Vagina (tissue), 2 donors: ENCODE measurements at regions not wholly inside any gene's neighbourhood (a gene's known extent, or its start where the extent isn't known, plus 50 kb on each side); places are given as distances from the start of the nearest gene placed in this dataset.

Experiments used
- DNase-seq, 2 donors: peaks; one replicate each; pipeline ENCODE4 v3.0.0-alpha.2; 2017; ENCODE audit errors: extremely low spot score in 2 of 2
- H3K27ac ChIP-seq: fragments of 200-600 bp; sonication (generic); one replicate; pipeline ENCODE4 v1.5.1; 2019
- H3K27me3 ChIP-seq: fragments of 200-600 bp; sonication (generic); one replicate; pipeline ENCODE4 v1.5.1; 2019
- H3K36me3 ChIP-seq, 2 donors: fragments of 200-600 bp; sonication (generic); one replicate each; pipeline ENCODE4 v1.5.1; 2017 to 2019
- H3K4me1 ChIP-seq: fragments of 200-600 bp; sonication (generic); one replicate; pipeline ENCODE4 v1.5.1; 2019
- H3K4me3 ChIP-seq, 2 donors: fragments of 200-600 bp; sonication (generic); 1 replicate in 1 of 2; 2 replicates in 1 of 2; pipeline ENCODE4 v1.5.1; 2016 to 2019
- H3K9me3 ChIP-seq: fragments of 200-600 bp; sonication (generic); one replicate; pipeline ENCODE4 v1.5.1; 2019
- CTCF ChIP-seq, 3 experiments: fragments of 450-650 bp in 2 of 3; fragments of 200-600 bp in 1 of 3; sonication (generic) in 1 of 3; IDR thresholded peaks; one replicate each; pipeline ENCODE4 v1.5.1; 2017 to 2019; ENCODE audit warnings: antibody characterized with exemption in 3 of 3, mild to moderate bottlenecking in 2 of 3, moderate library complexity in 2 of 3
- POLR2A ChIP-seq, 2 donors: fragments of 450-650 bp; IDR thresholded peaks; one replicate each; pipeline ENCODE4 v1.6.1; 2017; ENCODE audit warnings: antibody characterized with exemption in 2 of 2, mild to moderate bottlenecking in 2 of 2, moderate library complexity in 2 of 2
- POLR2AphosphoS5 ChIP-seq, 2 donors: sonication (generic); formaldehyde crosslinking; IDR thresholded peaks; one replicate each; pipeline ENCODE4 v1.9.0; 2017; ENCODE audit warnings: antibody characterized with exemption in 2 of 2, mild to moderate bottlenecking in 2 of 2, low read depth in 1 of 2; ENCODE audit not compliant: insufficient read depth in 1 of 2
- intact Hi-C: fragments of 100-400 bp; cut with DNase I; formaldehyde crosslinking; loops from one replicate; pipeline ENCODE4 v1.15.1; 2023

GRCh38 chr2:226578373-226578772 is 221.2 kb downstream of the IRS1 start:
- TF ChIP-seq POLR2AphosphoS5 (IDR thresholded peaks at IDR 0.05; ENCODE audit: insufficient read depth in 1 of 2, low read depth in 1 of 2) = no peak
- no peak for TF ChIP-seq CTCF (IDR thresholded peaks at IDR 0.05)
- TF ChIP-seq POLR2A (IDR thresholded peaks at IDR 0.05) = no peak
- Histone ChIP-seq H3K9me3 (no peaks in the 10 kb centered on the region), H3K27me3 (no peaks in the 10 kb centered on the region), H3K4me3 (no peak overlapping the region), H3K36me3 (no peaks in the 10 kb centered on the region), H3K4me1 (no peaks in the 10 kb centered on the region), H3K27ac (no peak overlapping the region)
- intact Hi-C loops = no loop called here
- no peak for DNase-seq

GRCh38 chr2:226575928-226576327 is 223.7 kb downstream of the IRS1 start:
- no peaks in the 10 kb centered on the region for H3K4me1 ChIP-seq
- H3K9me3 ChIP-seq = no peaks in the 10 kb centered on the region
- no peak overlapping the region for H3K4me3 ChIP-seq
- H3K27me3 ChIP-seq = no peaks in the 10 kb centered on the region
- no peaks in the 10 kb centered on the region for H3K36me3 ChIP-seq
- no peak for DNase-seq
- intact Hi-C loops = no loop called here
- TF ChIP-seq CTCF (IDR thresholded peaks at IDR 0.05) (no peak), POLR2AphosphoS5 (IDR thresholded peaks at IDR 0.05; ENCODE audit: insufficient read depth in 1 of 2, low read depth in 1 of 2) (no peak), POLR2A (IDR thresholded peaks at IDR 0.05) (no peak)
- no peak overlapping the region for H3K27ac ChIP-seq

DNA sequence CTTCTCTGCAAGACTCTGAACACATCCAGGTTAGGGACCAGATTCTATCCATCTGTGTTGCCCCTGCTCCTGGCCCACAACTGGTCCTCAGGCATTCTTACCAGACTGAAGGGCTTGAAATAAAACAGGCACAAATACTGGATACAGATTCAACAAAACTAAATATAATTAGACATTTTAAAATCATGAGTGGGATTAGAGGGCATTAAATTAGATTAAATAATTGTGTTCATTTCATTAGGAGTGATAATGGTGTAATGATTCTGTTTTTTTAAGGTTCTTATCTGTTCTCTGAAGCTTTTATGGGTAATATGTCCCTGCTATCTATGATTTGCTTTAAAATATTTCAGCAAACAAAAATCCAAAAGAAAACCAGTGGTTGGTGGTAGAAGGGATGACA is 226.5 kb downstream of the IRS1 start:
- no peaks in the 10 kb centered on the region for H3K36me3 ChIP-seq
- DNase-seq = no peak
- no peaks in the 10 kb centered on the region for H3K9me3 ChIP-seq
- H3K4me1 ChIP-seq = no peaks in the 10 kb centered on the region
- H3K4me3 ChIP-seq = no peak overlapping the region
- TF ChIP-seq CTCF (IDR thresholded peaks at IDR 0.05) (no peak), POLR2A (IDR thresholded peaks at IDR 0.05) (no peak), POLR2AphosphoS5 (IDR thresholded peaks at IDR 0.05; ENCODE audit: insufficient read depth in 1 of 2, low read depth in 1 of 2) (no peak)
- intact Hi-C loops = no loop called here
- no peak overlapping the region for H3K27ac ChIP-seq
- H3K27me3 ChIP-seq = no peaks in the 10 kb centered on the region

GRCh38 chr2:226564667-226565066 is 235.0 kb downstream of the IRS1 start:
- Histone ChIP-seq H3K9me3 (no peaks in the 10 kb centered on the region), H3K36me3 (no peaks in the 10 kb centered on the region), H3K27me3 (no peaks in the 10 kb centered on the region), H3K4me1 (no peaks in the 10 kb centered on the region), H3K4me3 (no peak overlapping the region), H3K27ac (no peak overlapping the region)
- no peak for TF ChIP-seq CTCF (IDR thresholded peaks at IDR 0.05)
- no peak for TF ChIP-seq POLR2A (IDR thresholded peaks at IDR 0.05)
- TF ChIP-seq POLR2AphosphoS5 (IDR thresholded peaks at IDR 0.05; ENCODE audit: insufficient read depth in 1 of 2, low read depth in 1 of 2) = no peak
- intact Hi-C loops = no loop called here
- no peak for DNase-seq

DNA sequence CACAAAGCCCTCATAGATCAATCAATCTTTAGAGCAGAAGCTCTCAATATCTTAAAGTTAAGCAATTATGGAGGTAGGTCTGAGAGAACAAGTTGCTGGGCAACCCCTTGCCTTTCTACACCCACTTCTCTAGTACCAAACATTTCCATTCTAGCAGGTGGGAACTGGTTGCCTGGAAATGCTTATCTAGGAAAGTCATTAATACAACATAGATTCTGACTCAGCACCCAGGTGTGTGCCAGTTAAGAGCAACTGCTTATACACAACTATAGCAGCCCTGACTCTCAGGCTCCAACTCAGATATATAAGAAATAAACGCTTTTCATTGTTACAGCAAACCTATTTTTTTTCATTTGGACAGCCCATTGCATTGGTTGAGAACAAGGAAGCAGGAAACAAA is 237.7 kb downstream of the IRS1 start:
- intact Hi-C loops = no loop called here
- DNase-seq = no peak

More for the DNA sequence above, 237.7 kb downstream of the IRS1 start:
- Histone ChIP-seq H3K4me3 (no peak overlapping the region), H3K4me1 (no peaks in the 10 kb centered on the region), H3K27ac (no peak overlapping the region), H3K27me3 (no peaks in the 10 kb centered on the region), H3K9me3 (no peaks in the 10 kb centered on the region), H3K36me3 (no peaks in the 10 kb centered on the region)
- TF ChIP-seq POLR2A (IDR thresholded peaks at IDR 0.05) = no peak
- TF ChIP-seq POLR2AphosphoS5 (IDR thresholded peaks at IDR 0.05; ENCODE audit: insufficient read depth in 1 of 2, low read depth in 1 of 2) = no peak
- TF ChIP-seq CTCF (IDR thresholded peaks at IDR 0.05) = no peak
